GM21786 (cell line): ENCODE measurements at regions not wholly inside any gene's neighbourhood (a gene's known extent, or its start where the extent isn't known, plus 50 kb on each side); places are given as distances from the start of the nearest gene placed in this dataset.

Experiments
- ATAC-seq: cut with Tn5 transposase; IDR thresholded peaks from one replicate; pipeline ENCODE4 v1.9.1; 2021; ENCODE audit not compliant: unreplicated experiment

DNA sequence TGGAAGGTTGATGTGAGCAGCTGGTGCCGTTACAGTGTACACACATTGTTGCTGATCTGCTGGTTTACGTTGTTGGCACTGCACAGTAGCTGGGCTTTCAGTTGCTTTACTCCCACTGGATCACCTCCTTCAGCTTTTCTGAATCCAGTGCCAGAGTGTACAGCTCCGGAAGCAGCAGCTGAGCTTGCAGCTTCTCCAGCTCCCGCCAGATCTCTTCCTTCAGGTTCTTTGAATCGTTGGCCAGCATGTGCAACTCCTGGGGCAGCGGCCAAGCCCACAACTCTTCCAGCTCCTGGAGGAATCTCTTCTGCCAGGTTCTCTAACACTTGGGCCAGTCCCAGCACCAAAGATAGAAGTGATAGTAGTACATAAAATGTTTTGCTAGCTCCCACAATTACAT lies 149.7 kb upstream of the RRP15 start:
- ATAC-seq = no peak

GRCh38 chr1:218139761-218140160 lies 145.3 kb upstream of the RRP15 start:
- no peak for ATAC-seq

DNA sequence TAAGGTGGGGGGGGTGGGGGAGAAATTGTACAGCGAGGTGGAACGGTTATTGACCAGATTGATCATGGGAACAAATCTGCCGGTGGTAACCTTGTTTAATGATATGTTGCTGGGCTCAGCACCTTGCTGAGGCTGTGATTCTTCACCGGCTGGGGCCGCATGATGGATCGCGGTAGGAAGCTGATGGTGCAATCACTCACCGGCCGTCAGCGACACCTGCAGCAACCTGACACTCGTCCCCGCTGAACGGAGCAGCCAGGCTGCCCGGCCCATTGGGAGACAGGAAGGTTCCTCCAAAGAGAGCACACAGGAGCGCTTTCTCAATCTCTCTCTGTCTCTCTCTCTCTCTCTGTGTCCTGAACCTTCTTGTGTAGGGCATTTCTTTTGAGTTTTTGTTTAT lies 128.5 kb upstream of the RRP15 start:
- ATAC-seq = no peak

DNA sequence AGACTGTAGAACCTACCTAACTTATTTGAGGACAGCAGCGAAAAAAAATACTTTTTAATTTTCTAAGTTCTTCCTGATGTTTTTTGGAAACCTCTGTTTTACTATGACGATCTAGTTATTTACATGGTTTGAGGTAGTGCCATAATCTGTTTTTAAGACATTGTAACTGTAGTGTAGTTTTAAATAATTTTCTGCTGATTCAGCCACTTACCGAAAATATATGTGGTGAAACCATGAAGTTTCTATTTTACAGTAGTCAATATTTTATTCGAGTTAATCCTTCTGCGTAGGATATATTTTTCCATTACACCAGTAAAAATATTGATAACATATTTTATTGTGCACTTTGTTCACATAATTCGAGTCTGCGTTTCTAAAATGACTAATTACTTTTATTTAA lies 121.7 kb upstream of the RRP15 start:
- no peak for ATAC-seq

DNA sequence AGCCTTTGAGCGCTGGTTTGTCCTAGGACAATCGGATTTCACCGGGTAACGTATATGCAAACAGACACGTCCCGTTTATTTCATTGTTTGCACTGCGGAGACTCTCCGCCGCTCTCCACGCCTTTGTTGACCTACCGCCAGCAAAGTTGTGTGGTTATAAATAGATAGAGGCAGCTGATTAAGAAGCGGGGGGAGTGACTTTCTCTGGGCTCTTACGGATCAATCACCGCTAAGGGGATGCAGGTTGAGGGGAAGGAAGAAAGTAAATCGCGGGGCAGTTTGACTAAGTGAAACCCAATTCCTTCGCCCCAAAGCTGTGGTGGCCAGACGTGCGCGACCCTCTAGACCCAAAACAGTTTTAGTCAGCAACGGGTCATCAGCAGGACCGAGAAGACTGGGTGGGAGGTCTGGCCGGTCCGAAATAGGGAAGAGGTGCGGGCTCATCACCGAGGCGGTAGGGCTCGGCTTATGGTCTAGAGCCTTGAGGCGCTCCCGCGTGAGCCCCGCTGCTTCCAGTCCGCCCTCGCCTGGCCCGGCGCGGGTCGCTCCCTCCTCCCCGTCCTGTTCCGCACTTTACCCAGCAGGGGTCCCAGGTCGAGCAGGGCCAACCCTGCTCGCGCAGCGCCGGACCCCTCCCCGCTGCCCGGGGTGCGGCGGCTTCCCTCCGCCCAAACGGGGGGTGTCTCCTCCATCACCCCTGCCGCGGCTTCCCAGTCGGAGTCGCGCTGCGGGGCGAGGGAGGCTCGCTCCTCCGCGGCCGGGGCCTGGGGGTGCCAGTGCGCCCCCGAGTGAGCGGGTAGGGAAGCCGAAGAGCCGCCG lies 120.8 kb upstream of the RRP15 start:
- ATAC-seq = peak; percentile 41

DNA sequence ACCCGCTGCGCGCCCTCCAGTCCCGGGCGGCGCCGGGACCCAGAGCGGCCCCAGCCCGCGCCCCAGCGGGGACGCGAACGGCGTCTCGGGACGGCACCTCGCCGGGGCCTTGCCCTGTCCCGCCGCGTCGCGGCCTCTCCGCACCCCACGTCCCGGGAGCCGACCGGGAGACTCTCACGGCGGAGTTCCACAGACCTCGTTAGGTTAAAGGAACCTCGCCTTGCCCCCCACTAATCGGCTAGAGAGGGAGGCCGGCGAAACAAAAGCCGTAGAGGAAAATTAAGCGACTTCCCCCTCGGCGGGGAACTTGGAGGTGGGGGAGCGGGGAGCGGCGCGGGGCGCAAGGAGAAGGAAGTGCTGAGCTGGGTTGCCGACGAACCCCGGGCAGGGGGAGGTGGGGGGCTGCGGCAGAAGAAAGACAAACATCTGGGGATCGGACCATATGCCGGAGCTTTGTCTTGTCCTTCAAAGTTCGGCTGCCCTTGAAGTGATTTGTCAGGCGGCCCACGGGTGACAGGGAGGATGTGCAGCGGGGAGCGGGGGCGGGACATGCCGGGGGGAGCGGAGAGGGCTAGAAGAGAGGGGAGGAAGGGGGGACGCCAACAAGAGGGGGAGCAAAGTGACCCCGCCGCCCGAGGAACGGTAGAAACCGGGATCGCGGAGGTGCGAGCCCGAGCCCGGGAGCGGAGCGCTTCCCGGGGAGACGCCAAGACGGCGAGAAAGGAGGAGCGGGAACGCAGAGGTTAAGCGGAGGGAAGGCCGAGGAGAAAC lies 120.0 kb upstream of the RRP15 start:
- ATAC-seq = peak; percentile 44

DNA sequence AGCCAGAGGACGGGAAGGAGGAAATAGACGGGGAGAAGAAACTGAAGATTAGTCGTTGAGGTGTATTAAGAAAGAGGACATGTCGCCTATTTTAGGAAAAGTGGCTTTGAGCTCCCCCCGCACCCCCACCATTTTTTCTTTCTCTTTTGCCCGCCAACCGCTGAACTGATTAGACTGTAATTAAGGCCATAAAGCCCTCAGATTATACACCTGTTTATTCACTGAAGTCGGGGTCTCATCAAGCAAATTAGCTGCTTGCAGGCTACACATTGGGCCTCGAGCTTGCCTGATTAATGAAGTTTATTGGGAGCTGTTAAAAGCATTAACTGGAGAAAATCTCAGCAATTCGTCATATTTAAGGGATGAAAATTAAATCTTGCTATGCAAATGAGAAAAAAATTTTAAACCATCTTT lies 119.4 kb upstream of the RRP15 start:
- no peak for ATAC-seq

DNA sequence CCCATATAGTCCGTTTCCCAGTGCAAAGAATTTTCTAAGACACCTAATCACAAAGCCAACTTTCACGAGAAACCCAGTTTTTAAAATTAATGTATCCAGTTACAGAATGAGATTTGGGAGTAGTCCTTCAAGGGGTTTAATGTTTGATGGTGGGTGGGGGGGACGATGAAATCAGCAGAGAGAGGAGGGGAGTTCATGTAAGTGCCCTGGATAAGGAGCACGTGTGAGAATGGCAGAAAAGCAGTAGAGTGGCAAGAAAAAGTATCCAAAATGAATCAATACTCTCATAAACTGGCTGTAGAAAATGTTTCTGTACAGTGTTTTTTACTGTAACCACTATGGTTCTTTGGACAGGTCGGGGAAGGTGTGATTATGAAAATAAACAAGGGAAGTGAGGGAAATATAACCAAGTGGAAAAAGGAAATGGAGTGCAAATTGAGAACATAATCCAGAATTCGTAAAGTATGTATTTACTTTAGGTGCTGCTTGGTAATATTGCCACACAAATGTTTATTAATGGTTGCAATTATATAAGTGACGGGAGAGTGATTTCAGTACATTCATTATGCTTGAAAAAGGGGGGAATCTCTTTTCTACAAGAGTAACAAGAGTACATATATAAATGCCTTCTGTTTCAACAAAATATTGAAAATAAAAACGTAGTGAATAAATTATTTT lies 118.7 kb upstream of the RRP15 start:
- ATAC-seq = no peak

DNA sequence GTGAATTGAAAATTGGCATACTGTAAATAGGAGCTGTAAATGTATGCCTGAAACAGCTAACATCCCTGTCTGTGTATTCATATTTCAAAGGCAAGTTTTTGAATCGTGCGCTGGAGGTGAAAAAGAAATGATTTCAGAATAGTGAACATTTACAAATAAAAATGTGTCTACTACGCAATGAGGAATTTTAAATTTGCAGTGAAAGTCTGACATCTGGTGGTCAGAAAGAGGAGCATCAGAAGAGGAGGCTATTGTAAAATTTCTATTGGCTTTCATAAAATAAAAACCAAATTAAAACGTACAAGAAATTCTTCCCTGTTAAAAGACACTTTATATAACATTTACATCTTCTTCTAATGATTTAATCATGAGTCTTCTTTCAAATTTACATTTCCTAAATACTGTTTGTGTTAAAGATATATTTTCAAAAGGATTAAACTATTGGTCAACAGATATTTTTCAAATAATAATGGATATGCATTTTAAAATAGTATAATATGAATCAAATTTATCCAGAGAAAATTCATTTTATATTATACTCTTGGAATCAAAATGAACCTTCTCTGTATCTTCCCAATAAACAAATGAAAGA lies 113.7 kb upstream of the RRP15 start:
- ATAC-seq = peak; percentile 57

GRCh38 chr1:218182455-218182854 lies 102.6 kb upstream of the RRP15 start:
- no peak for ATAC-seq

DNA sequence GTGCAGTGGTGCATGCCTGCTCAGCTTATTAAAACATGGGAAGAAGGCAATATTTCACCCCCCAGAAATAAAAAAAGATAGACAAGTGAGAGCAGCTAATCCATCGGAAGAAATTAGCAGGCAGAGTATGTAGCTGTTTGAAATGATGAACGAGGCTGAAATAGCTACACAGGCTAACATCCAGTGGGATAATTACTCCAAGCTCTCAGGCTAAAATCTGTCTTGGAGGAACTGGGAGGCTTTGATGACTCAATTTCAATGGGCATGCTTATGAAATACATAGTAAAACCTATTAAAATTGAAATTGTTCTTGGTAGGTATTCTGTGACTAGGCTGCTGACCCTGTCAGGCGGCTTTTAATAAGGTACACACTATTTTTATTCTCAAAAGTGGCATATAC lies 84.1 kb upstream of the RRP15 start:
- ATAC-seq = no peak

GRCh38 chr1:218201601-218202000 lies 83.5 kb upstream of the RRP15 start:
- no peak for ATAC-seq

DNA sequence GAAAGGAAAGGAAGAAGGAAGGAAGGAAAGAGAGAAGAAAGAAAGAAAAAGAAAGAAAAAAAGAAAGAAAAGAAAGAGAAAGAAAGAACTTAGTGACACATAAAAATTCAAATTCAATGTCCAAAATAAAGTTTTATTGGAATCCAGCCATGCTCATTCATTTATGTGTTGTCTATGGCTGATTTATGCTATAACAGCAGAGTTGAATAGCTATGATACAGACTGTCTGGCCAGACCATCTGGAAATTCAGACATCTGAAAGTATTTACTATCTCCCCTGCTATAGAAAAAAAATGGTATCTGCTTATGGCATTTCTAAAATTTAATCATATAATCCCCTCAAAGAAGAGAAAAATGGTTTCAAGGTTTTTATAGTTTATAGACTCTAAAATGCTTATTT lies 79.4 kb upstream of the RRP15 start:
- ATAC-seq = no peak

DNA sequence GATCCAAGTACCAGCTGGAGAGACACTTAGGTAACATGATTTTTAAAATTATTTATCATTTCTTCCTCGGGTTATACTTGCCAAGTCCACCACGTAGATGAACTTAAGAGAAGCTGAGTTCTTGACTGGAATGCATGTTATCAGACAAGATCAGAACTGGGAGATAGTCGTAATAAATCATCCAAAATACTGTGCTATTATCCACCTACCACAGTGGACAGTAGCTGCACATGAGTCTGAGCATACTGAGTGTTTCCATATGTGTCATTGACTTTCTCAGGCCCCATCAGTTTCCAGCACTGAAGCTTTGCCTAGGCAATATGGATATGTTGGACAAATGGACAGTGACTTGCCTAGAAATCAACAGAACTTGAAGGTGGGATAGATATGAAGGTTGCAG lies 77.9 kb upstream of the RRP15 start:
- ATAC-seq = no peak

DNA sequence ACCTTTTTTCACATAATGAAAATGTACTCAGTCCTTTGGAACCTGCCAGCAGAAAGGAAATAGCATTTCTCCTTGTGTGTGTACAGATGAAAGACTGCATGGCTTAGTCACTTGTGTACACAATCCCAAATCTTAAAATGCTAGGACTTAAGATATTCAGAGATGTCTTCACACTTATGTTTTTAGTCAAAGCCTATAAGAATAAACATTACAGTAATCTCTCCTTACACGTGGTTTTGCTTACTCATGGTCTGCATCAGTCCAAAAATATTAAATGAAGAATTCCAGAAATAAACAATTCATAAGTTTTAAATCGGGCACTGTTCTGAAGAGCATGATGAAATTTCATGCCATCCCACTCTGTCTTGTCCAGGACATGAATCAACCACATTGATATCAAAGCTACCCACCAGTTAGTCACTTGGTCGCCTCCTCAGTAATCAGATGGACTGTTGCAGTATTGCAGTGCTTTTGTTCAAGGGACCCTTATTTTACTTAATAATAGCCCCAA lies 75.7 kb upstream of the RRP15 start:
- ATAC-seq = no peak

- no peak for ATAC-seq
Observed at GRCh38 chr1:218211241-218211640, 73.9 kb upstream of the RRP15 start.

DNA sequence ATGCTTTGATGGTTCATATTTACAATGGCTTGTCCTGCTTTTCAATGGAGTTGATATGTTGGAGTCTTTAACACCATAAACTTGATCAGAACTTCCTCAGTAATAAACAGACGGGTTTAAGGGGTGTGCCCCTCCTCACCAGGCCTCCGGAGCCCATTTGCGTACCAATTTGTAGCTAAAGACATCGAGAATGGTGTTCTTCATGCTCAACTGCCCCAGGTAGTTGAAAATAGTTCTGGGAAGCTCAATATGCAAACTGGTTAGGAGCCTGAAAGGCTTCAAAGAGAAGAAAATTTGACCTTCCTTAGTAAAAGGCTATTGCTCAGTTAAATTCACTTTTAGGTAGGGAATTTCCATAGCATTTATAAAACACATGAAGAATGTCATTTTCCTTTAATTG lies 68.1 kb upstream of the RRP15 start:
- ATAC-seq = no peak

DNA sequence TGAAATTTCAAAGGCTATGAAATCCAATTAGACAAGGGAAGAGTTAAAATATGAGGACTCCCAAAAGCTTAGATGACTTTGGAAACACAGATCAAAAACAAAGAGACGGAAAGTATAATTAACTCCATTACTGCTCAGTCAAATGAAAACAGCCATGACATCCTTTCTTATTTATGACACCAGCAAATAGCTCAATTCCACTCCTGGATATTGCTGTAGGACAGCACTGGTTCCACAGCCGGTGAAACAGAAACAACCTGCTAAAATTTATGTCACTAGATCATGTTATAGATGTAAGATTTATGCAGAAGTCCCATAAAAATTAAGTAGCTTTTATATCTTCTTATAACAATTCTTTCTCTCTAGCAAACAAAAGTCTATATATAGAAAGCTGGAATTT lies 65.6 kb upstream of the RRP15 start:
- ATAC-seq = no peak

GRCh38 chr1:218224101-218224500 lies 61.0 kb upstream of the RRP15 start:
- ATAC-seq = no peak

GRCh38 chr1:218226005-218226404 lies 59.1 kb upstream of the RRP15 start:
- no peak for ATAC-seq
